ENCODE measurements at regions not wholly inside any gene's neighbourhood (a gene's known extent, or its start where the extent isn't known, plus 50 kb on each side); places are given as distances from the start of the nearest gene placed in this dataset.
A peak's percentile ranks its signal among the peaks of the same experiment; 100 is the strongest.
"Not testable (repeated sequence)": the region's sequence is repeated elsewhere in the genome, so short reads cannot be mapped to it uniquely, and the experiment has no call there.

DNA sequence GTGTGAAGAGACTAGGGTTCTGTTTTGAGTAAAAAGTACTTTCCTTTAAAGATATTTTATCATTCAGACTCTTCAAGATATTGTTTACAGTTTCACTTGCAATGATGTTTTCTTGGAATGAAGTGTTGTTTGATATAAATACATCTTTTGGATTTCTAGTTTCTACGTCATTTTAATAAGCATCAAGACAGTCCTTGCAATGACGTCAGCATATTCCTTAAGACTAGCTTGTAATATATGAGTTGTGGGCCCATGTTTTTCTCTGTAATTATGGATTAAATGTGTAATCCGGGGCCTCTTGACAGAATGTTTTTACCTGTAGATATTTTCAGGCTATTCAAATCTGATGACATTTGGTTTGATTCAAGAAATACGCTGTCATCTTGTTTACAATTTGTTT, 66.1 kb downstream of the RBMX2 start:
- DNase-seq (ENCODE audit: insufficient read length, low spot score) (no peak), FAIRE-seq (no peak)
- TF ChIP-seq SPI1 (IDR thresholded peaks at IDR 0.05; ENCODE audit: low read depth, low read length): no peak
- no peak for TF ChIP-seq POLR2AphosphoS5 (IDR thresholded peaks at IDR 0.05; ENCODE audit: low read depth, low read length)
- no peak for TF ChIP-seq PAX5 (IDR thresholded peaks at IDR 0.05; ENCODE audit: insufficient read depth, low read length, severe bottlenecking)
- TF ChIP-seq TAF1 (IDR thresholded peaks at IDR 0.05; ENCODE audit: low read depth, low read length): no peak

GRCh38 chrX:130468395-130468923, 66.7 kb downstream of the RBMX2 start:
- DNase-seq (ENCODE audit: insufficient read length, low spot score) (no peak), FAIRE-seq (no peak)
- TF ChIP-seq PAX5 (IDR thresholded peaks at IDR 0.05; ENCODE audit: insufficient read depth, low read length, severe bottlenecking) (no peak), POLR2A (IDR thresholded peaks at IDR 0.05; ENCODE audit: low read depth, low read length) (no peak), SPI1 (IDR thresholded peaks at IDR 0.05; ENCODE audit: low read depth, low read length) (no peak), POLR2AphosphoS5 (IDR thresholded peaks at IDR 0.05; ENCODE audit: low read depth, low read length) (no peak), TAF1 (IDR thresholded peaks at IDR 0.05; ENCODE audit: low read depth, low read length) (no peak), POU2F2 (IDR thresholded peaks at IDR 0.05; ENCODE audit: low read depth, low read length) (no peak)

GRCh38 chrX:130482871-130483270, 81.1 kb downstream of the RBMX2 start:
- no peak for TF ChIP-seq POLR2AphosphoS5 (IDR thresholded peaks at IDR 0.05; ENCODE audit: low read depth, low read length)
- TF ChIP-seq POLR2A (IDR thresholded peaks at IDR 0.05; ENCODE audit: low read depth, low read length): no peak
- no peak for TF ChIP-seq POU2F2 (IDR thresholded peaks at IDR 0.05; ENCODE audit: low read depth, low read length)
- no peak for FAIRE-seq
- DNase-seq (ENCODE audit: insufficient read length, low spot score): no peak

DNA sequence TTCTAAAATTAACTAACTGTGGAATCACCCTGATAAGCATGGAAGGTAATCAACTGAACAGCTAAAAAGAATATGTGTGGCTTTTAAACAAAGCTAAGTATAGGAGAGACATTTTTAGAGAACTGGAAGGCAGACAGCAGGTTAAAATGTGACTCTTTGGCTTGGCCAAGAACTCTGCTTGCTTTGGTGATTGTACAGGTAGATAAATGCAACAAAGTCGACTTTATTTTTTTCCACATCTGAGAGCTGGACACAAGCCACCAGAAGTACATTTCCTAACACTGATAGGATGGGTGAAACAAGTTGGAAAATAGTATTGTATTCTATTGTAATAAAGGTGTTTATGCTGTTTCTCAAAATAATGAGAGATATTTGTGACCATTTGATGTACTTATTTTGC, 84.1 kb downstream of the RBMX2 start:
- no peak for FAIRE-seq

GRCh38 chrX:130495502-130495901, 93.7 kb downstream of the RBMX2 start:
- peak; percentile 54 for FAIRE-seq
- DNase-seq (ENCODE audit: insufficient read length, low spot score): not testable (repeated sequence)

More for the DNA sequence above, 84.1 kb downstream of the RBMX2 start:
- no peak for TF ChIP-seq POLR2A (IDR thresholded peaks at IDR 0.05; ENCODE audit: low read depth, low read length)
- no peak for TF ChIP-seq TAF1 (IDR thresholded peaks at IDR 0.05; ENCODE audit: low read depth, low read length)
- TF ChIP-seq PAX5 (IDR thresholded peaks at IDR 0.05; ENCODE audit: insufficient read depth, low read length, severe bottlenecking): no peak
- TF ChIP-seq SPI1 (IDR thresholded peaks at IDR 0.05; ENCODE audit: low read depth, low read length): no peak
- no peak for TF ChIP-seq POLR2AphosphoS5 (IDR thresholded peaks at IDR 0.05; ENCODE audit: low read depth, low read length)
- no peak for TF ChIP-seq POU2F2 (IDR thresholded peaks at IDR 0.05; ENCODE audit: low read depth, low read length)
- no peak for DNase-seq (ENCODE audit: insufficient read length, low spot score)

- DNase-seq (ENCODE audit: insufficient read length, low spot score) (no peak), FAIRE-seq (no peak)
- TF ChIP-seq PAX5 (IDR thresholded peaks at IDR 0.05; ENCODE audit: insufficient read depth, low read length, severe bottlenecking): no peak
- TF ChIP-seq POU2F2 (IDR thresholded peaks at IDR 0.05; ENCODE audit: low read depth, low read length): no peak
- TF ChIP-seq POLR2A (IDR thresholded peaks at IDR 0.05; ENCODE audit: low read depth, low read length): no peak
- TF ChIP-seq TAF1 (IDR thresholded peaks at IDR 0.05; ENCODE audit: low read depth, low read length): no peak
- no peak for TF ChIP-seq POLR2AphosphoS5 (IDR thresholded peaks at IDR 0.05; ENCODE audit: low read depth, low read length)
- TF ChIP-seq SPI1 (IDR thresholded peaks at IDR 0.05; ENCODE audit: low read depth, low read length): no peak
Observed at GRCh38 chrX:130497531-130497930, 95.7 kb downstream of the RBMX2 start.

DNA sequence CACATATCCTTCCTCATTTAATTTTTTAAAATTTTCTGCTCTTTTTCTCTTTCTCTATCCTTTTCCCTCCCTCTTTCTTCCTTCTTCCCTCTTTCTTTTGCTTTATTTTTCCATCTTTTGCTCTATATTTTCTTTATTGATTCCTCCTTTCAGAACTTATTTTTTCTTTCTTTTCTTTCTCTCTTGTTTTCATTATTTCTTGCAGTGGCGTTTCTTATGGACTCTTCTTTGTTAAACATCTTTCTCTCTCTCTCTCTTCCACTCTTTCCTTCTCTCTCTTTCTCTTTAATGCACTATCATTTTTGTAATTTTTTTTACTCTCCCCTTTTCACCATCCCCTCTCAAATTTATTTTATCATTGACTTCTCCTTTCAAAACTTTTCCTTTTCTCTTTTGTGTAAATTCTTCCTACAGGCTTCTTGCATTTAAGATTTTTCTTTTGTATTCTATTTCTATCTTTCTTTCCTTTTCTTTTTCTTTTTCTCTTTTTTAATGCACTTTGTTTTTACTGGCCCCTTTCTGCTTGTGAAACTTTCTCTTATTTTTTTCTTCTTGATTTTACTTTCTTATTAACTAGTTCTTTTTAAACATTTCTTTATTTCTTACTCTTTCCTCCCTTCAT, 97.0 kb downstream of the RBMX2 start:
- DNase-seq (ENCODE audit: insufficient read length, low spot score) (no peak), FAIRE-seq (no peak)
- TF ChIP-seq POLR2AphosphoS5 (IDR thresholded peaks at IDR 0.05; ENCODE audit: low read depth, low read length) (no peak), PAX5 (IDR thresholded peaks at IDR 0.05; ENCODE audit: insufficient read depth, low read length, severe bottlenecking) (no peak), TAF1 (IDR thresholded peaks at IDR 0.05; ENCODE audit: low read depth, low read length) (no peak), POU2F2 (IDR thresholded peaks at IDR 0.05; ENCODE audit: low read depth, low read length) (no peak), SPI1 (IDR thresholded peaks at IDR 0.05; ENCODE audit: low read depth, low read length) (no peak), POLR2A (IDR thresholded peaks at IDR 0.05; ENCODE audit: low read depth, low read length) (no peak)

DNA sequence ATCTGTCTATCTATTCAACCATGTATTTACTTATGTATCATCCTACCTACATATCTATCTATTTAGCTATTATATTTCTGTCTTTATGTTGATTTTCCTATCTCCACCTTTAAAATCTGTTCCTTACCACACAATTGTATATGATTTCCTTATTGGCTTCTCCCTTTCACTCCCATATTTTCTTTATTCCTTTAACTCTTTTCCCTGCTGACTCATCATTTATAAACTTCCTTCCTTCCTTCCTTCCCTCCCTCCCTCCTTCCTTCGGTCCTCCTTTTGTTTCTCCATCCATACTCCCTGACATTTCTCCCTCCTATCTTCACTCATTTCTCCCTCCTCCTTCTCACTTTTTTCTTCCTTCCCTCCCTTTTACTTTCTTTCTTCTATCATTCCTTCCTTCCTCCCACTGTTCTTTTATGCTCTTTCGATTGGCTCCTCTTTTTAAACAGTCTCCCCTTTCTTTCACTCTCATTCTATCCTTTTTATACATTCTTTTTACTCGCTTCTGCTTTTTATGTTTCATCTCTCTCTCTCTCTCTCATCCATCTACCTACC, 100.3 kb downstream of the RBMX2 start:
- FAIRE-seq: no peak

DNA sequence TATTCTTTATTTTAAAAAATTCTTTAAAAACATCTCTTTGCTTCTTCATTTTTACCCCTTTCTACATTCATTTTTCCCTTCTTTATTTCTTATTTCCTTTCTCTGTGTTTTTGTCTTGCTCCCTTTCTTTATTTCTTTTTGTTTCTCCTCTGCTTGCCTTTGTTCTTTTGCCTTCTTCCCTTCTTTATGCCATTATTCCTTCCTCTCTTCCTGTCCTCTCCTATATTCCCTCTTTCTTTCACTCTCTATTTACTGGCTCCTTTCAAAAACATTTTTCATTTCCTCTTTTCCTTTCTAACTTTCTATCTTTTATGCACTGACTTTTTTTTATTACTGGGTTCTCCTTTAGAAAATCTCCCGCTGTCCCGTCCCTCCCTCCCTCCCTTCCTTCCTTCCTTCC, 102.2 kb downstream of the RBMX2 start:
- DNase-seq (ENCODE audit: insufficient read length, low spot score) (no peak), FAIRE-seq (no peak)
- no peak for TF ChIP-seq SPI1 (IDR thresholded peaks at IDR 0.05; ENCODE audit: low read depth, low read length)
- no peak for TF ChIP-seq PAX5 (IDR thresholded peaks at IDR 0.05; ENCODE audit: insufficient read depth, low read length, severe bottlenecking)
- TF ChIP-seq POU2F2 (IDR thresholded peaks at IDR 0.05; ENCODE audit: low read depth, low read length): no peak
- TF ChIP-seq POLR2AphosphoS5 (IDR thresholded peaks at IDR 0.05; ENCODE audit: low read depth, low read length): no peak
- no peak for TF ChIP-seq TAF1 (IDR thresholded peaks at IDR 0.05; ENCODE audit: low read depth, low read length)
- no peak for TF ChIP-seq POLR2A (IDR thresholded peaks at IDR 0.05; ENCODE audit: low read depth, low read length)

More for the DNA sequence above, 100.3 kb downstream of the RBMX2 start:
- TF ChIP-seq POLR2A (IDR thresholded peaks at IDR 0.05; ENCODE audit: low read depth, low read length) (no peak), TAF1 (IDR thresholded peaks at IDR 0.05; ENCODE audit: low read depth, low read length) (no peak), SPI1 (IDR thresholded peaks at IDR 0.05; ENCODE audit: low read depth, low read length) (no peak), POLR2AphosphoS5 (IDR thresholded peaks at IDR 0.05; ENCODE audit: low read depth, low read length) (no peak), POU2F2 (IDR thresholded peaks at IDR 0.05; ENCODE audit: low read depth, low read length) (no peak), PAX5 (IDR thresholded peaks at IDR 0.05; ENCODE audit: insufficient read depth, low read length, severe bottlenecking) (no peak)
- no peak for DNase-seq (ENCODE audit: insufficient read length, low spot score)

DNA sequence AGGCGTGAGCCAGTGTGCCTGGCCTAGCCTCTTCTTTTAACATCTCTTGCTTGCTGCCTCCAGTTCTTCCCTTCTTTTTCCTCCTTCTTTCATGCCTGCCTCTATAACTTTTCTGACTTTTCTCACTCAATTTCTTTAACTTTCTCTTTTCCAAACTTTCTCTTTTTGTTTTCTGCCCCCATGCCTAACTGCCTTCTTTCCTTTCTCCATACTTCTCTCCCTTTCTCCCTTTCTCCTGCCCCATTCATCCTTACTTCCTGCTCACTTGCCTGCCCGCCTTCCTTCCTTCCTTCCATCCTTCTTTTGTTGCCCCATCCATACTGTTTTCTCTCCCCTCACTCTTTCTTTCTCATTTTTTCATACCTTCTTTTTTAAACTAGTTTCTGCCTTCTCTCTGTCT, 105.2 kb downstream of the RBMX2 start:
- no peak for TF ChIP-seq TAF1 (IDR thresholded peaks at IDR 0.05; ENCODE audit: low read depth, low read length)
- no peak for TF ChIP-seq POLR2A (IDR thresholded peaks at IDR 0.05; ENCODE audit: low read depth, low read length)
- no peak for FAIRE-seq
- DNase-seq (ENCODE audit: insufficient read length, low spot score): no peak

- not testable (repeated sequence) for DNase-seq (ENCODE audit: insufficient read length, low spot score); FAIRE-seq
Observed at GRCh38 chrX:130512534-130512933, 110.7 kb downstream of the RBMX2 start.

All from GM12891 (cell line).